Right forelimb (tissue), 1 donor: ENCODE measurements at regions not wholly inside any gene's neighbourhood (a gene's known extent, or its start where the extent isn't known, plus 50 kb on each side); places are given as distances from the start of the nearest gene placed in this dataset.
A peak's percentile ranks its signal among the peaks of the same experiment; 100 is the strongest.

Source experiments
- DNase-seq: peaks from one replicate; pipeline ENCODE4 v3.0.0-alpha.2; 2018

DNA sequence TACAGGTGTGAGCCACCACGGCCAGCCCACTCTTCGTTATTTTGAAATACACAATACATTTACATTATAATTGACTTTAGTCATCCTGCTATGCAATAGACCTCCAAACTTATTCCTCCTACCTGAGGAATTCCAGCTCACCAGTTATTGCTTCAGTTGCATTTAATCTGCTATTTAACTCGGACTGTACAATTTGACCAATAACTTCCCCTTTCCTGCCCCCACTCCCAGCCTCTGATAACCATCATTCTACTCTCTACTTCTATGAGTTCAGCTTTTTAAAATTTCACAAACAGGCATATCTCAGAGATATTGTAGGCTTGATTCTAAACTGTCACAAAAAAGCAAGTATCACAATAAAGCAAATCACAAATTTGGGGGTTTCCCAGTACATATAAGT is 157.0 kb downstream of the COPRS start:
- DNase-seq: no peak

DNA sequence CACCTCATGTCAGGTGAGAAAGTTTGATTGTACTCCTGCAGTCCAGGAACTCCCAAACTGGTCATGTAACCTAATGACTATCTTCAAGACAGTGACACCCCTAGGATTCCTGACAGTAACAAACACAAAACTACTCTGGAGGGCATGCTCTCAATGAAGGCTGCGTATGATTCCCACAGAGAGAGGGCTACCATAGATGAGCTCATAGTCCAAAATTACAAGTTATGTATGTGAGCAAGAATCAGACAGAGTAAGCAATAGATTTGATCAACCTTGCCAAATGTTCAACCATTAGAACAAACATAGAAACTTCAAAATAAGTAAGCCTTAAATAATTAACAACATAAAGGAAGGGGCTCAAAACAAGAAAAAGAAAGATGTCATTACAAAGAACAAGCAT is 158.1 kb downstream of the COPRS start:
- DNase-seq: no peak

DNA sequence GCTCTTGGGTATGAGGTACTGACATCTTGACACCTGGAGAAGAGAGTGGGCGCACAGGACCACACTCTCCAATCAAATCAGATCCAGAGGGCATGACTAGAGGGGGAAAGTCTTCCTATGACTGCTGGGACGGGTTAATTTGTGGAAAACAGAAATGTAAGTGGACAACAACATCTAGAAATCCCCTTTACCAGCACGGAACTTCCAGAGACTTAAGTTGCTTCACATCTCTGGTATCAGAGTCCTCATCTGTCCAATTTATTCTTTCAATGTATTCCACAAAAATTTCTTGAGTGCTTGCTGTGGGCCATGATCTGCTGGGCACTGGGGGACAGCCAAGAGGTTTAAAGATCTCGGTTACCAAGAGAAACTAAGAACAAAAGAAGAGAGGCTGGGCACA is 159.2 kb downstream of the COPRS start:
- no peak for DNase-seq

DNA sequence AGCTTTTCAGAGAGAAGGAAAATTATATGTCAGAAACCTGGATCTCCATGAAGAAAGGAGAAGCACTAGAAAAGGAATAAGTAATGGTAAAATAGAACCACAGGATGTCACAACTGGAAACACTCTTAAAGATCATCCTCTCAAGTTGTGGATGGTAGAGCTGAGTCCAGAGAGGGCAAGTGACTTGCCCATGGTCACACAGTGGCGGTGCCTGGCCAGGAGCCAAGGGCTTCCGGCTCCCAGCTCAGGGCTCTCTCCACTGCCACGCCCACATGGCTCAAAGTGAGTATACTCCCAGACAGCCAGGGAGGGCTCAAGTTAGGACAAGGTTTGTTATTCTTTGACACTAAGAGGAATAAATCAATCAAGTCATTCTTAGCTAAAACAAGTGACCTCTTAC is 159.8 kb downstream of the COPRS start:
- no peak for DNase-seq

DNA sequence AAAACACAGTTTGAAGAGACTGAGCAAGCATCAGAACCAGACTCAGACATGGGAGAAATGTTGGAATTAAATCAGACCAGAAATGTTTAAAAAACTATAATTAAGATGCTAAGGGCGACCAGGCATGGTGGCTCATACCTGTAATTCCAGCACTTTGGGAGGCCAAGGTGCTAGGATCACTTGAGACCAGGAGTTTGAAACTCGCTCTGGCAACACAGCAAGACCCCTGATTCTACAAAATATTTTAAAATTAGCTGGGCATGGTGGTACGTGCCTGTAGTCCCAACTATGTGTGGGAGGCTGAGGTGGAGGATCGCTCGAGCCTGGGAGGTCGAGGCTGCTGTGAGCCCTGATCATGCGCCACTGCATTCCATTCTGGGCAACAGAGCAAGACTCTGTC is 160.3 kb downstream of the COPRS start:
- no peak for DNase-seq

DNA sequence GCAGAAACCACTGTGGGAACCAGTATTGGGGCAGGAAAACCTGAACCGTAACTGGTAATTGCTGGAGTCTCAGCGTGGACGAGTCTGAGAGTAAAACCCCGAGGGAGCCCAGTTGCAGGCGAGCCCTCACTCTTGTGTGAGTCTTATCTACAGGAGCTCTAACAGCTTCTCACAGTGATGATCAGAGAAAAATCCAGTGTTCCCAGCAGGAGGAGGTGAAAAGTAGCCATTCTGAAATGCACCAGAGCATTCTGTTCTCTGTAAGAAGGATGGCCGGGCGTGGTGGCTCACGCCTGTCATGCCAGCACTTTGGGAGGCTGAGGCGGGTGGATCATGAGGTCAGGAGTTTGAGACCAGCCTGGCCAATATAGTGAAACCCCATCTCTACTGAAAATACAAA is 161.2 kb downstream of the COPRS start:
- DNase-seq: no peak

DNA sequence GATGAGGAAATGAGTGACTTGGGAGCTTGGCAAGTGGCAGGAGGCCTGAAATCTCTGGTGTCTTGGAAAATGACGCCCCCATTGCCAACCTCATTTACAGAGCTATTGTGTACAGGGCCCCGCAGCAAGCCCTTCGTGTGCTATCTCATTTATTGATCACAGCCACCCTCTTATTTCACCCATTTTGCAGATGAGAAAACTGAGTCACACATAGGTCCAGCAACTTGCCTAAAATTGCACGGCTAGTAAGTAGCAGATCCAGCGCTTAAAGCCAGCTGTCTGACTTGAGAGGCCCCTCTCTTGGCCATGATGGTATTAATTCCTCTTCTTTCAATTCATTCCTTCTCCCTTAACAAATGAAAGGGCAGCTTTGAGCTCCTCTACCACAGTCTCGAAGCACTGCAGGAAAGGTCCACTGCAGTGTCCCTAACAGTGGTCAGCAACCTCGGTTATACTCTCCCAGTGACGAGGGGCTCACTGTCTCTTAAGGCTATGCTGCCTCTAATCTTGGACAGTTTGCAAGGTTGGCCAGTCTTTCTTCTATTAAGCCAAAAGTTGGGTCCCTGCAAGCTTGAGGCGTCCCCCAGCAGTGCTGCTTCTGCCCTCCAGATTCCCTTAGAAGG is 162.2 kb downstream of the COPRS start:
- DNase-seq: peak; percentile 54

DNA sequence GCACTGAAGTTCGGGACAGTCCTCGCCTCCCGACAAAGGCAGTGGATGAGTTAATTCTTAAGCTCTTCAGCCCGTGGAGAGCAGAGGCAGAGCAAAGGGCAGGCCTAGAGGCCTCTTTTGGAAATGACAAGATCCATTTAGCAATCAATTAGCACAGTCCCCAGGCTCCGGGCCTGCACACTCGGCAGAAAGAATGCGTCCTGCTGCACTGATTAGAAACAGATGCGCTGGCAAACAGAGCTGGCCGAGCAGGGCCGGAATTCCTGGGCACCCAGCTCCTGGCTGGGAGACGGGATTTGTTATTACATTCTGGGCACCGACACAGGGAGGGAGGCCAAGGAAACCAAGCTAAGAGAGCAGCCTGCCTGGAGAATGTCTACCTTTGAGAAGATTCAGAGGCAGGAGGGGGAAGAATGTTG is 162.9 kb downstream of the COPRS start:
- DNase-seq: peak; percentile 90

DNA sequence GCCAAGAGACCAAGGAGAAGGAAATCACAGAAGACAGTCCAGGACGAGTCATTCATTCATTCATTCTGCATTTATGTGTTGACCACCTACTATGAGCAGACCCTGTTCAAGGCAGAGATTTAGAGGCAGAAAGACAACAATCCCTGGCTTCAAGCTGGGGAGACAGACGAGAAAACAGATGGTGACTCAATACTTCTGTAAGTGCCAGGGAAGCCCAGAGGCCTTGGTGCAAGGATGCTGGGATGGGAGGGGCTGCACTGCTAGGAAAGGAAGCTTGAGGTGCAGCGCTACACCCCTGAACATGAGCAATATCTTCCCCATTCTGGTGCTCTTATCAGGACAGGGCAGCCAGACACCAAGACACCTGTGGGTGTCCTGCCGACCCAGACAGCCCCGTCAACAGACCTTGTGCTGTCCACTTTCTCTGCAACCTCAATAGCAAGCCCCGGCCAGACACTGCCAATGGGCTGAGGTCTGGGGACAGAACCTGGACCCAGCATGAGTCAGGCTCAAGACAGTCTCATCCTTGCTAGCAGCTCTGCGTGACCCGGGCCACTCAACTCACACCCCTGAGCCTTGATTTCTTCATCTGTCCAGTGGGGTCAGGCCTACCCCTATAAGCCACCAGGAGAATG is 163.5 kb downstream of the COPRS start:
- no peak for DNase-seq

DNA sequence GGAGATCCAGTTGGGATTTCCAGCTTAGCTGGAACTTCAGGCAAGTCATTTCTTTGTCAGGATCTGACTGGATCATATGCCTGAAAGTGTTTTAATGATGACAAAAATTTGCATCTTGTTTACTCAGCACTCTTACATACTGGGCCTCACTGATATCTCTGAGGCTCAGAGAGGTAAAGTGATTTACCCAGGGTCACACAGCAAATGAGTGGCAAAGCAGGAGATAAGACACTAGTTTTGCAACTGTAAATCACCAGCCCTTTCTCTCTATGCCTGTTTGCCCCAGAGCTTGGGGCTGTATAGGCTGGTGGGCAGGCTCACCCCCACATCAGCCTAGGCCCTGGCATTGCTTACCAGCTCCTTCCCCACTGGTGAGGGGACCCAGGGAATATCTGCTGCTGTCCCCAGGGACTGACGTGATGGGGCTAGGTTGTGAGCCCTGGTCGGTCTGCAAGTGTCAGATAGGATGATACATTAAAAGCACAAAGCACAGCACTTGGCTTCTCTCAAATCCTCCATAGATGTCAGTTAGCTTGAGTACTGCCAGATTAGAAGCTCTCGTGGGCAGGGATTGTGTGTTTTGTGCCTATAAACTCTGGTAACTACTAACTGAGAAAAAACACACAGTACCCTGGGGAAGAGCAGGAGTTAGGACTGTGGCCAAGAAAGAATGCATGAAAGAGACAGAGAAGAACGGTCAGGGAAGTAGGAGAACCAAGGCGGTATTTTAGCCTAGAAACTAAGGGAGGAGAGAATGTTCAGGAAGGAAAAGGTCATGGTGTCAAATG is 165.4 kb downstream of the COPRS start:
- no peak for DNase-seq

DNA sequence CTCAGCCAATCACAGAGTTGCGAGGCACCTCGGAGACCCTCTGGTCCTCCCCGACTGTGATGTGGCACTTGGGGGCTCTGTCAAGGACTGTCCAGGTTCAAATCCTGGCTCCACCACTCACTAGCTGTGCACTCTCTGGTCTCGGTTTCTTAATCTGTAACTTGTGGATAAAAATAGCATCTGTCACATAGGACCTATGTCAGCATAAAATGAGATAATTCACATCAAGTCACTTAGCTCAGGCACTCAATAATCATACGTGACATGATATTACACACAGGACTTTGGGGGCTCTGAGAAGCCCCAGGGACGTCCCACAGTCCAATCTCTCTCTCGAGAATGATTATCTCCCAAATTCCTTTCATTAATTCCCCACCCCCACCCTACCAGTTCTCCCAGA is 166.4 kb downstream of the COPRS start:
- no peak for DNase-seq

DNA sequence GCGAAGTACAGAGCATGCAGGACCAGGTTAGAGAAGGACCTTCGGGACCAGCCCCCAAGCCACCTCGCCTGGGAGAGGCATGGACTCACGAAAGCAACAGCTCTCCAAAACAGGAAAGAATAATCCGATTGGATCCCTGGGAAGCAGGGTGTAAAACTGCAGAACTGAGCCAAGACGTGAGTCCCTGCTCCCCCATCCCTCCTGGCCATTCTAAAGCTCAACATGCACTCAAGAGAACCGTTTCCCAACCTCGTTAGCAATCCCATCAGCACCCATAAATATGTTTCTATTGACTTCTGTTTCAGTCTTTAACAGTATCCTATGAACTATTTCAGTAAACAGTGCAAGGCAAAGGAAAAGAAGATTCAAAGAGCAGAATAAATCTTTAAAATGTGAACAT is 167.0 kb downstream of the COPRS start:
- DNase-seq: no peak

DNA sequence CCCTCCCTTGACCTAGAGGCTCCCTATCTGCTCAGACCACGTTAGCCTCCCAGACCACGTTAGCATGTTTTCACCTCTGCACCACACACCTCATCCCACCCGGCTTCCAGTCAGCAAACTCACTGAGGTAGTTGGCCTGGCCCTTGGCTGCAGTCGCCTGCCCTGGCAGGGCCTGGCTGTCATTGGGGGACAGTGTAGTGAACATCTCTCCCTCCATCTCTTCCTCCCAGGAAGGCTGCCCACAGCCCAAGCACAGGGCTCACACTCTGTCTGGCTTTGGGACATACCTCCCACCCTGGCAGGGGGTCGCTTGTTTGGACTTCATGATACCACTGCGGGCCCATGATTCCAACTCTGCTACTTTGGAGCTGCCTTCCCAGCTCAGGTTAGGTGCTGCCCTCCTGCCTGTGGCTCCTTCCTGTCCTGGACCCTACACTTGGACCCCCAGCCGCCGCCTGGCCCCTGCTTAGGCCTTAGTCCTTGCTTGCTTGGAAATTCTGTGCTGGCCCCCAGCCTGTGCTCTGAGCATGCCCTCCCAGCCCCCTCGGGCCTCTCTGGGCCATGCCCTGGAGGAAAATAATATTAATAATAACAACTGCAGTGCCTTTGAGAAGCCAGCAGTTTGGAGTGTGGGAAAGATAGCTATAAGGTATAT is 167.7 kb downstream of the COPRS start:
- DNase-seq: no peak

DNA sequence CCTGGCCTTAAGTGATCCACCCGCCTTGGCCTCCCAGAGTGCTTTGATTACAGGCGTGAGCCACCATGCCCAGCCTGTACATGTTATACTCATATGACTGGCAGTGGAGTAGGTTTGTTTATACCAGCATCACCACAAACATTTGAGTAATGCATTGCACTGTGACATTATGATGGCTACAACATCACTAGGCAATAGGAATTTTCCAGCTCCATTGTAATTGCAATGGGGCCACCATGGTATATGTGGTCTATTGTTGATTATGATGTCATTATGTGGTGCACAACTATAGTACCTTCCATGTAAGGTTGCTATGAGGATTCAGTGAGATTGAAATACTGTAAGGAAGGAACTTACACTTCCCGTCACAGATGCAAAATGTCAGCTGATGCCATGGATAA is 168.9 kb downstream of the COPRS start:
- DNase-seq: no peak

DNA sequence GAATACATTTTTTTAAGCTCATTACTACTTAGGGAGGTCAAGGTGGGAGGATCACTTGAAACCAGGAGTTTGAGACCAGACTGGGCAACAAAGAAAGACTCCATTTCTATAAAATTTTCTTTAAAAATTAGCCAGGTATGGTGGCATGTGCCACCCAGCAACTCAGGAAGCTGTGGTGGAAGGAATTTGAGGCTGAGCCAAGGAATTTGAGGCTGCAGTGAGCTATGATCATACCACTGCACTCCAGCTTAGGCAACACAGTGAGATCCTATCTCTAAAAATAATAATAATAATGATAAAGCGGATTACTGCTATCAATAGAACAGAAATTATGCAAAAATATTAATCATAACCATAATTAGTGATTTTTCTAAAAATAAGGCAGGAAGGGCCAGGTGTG is 170.3 kb downstream of the COPRS start:
- DNase-seq: no peak

DNA sequence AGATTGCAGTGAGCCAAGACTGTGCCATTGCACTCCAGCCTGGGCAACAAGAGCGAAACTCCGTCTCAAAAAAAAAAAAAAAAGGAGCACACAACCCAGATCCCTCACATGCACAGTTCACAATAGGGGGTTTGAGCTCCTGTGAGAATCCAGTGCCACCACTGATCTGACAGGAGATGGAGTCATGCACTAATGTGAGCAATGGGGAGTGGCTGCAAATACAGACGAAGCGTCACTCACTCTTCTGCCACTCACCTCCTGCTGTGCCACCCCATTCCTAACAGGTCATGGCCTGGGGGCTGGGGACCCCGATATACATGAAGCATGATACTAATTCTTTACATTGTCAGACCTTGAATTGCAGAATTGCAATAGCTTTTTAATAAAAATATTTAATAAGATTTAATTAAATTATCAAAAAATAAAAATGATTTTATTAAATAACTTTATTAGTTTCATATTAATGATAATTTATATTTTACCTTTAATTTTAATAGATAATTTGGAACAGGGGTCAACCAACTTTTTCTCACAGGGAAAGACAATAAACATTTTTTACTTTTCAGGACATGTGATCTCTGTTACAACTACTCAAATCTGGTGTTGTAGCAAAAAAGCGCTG is 171.4 kb downstream of the COPRS start:
- DNase-seq: no peak

DNA sequence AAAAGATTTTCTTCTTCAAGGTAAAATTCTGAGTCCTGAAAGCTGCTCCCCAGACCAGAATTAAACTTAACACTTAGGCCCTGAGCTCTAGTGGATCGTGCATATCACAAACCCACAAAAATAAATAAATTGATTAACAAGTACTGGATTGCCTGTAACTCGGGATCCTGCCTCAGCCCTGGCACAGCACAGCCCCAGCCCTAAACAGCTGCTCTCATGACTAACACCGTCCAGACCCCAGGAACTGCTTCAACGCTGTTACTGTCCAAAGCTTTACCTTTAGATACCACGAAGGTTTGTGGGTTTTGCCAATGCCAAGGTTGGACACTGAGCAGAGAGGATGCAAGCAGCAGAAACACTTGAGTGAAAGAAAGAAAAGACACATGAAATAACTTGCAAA is 172.5 kb downstream of the COPRS start:
- no peak for DNase-seq

DNA sequence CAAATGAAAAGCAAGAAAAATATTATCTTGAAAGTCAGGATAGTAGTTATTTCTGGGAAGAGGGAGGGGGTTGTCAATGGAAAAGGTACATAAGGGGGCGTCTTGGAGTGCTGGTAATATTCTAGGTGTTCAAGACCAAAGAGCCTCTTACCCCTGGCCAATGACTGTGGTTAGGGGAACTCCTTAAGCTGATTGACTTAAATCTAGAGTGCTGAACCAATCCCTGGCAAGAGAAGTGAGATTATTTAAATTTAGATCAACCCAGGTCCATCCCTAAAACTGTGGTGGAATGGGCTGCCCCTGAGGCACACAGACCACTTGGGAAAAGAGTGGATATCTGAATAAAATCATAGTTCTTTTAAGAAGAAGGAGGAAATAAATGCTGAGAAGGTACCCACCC is 174.1 kb downstream of the COPRS start:
- no peak for DNase-seq

DNA sequence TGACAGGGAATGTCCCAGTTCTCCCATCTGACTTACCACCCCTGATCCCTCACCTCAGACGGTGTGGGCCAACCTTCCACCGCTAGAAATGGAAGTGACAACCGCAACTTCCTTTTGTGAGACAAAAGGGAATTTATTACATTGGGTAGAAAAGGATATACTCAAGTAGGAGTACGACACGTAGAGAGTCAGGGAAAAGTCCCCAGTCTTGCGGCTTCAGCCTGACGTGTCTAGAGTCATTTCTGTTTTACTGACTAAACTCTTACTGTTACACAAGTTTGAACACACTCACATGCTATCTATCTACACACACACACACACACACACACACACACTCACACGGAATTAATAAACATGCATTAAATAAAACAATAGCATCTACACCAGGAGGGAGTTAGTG is 178.9 kb downstream of the COPRS start:
- DNase-seq: no peak

DNA sequence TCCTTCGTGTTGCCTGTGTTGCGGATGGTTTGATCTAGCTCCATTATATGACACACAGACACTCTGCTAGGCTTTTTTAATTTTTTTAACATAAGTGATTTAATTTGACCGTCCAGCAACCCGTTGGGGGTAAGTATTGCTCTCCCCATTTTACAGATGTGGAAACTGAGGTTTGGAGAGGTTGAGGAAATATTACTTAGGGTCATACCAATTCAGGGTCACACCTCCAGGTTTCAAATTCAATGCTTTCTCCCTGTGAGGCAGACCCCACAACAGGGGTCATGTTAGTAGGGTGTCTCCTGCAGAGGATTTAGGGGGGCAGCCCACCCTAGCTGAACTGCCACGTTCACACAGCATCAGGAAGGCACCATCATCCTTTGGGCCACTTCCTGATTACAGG is 179.4 kb downstream of the COPRS start:
- DNase-seq: no peak

DNA sequence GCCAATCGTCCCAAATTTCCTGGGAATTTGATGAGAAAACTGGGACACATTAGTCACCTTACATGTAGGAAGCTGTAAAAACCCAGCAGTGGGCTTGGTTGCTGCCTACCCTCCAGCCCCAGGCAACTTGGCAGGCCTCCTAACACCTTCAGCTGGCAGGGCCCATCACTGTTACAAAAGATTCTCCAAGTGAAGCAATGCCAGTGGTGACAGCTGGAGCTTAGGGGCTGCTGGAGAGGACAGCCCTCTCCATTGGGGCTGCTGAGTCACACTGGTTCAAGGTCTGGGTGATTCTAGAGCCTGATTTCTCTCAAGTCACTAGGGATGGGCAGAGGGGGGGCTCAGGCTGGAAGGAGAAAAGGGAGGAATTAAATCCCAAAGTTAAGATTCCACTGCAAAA is 180.6 kb downstream of the COPRS start:
- peak; percentile 67 for DNase-seq

DNA sequence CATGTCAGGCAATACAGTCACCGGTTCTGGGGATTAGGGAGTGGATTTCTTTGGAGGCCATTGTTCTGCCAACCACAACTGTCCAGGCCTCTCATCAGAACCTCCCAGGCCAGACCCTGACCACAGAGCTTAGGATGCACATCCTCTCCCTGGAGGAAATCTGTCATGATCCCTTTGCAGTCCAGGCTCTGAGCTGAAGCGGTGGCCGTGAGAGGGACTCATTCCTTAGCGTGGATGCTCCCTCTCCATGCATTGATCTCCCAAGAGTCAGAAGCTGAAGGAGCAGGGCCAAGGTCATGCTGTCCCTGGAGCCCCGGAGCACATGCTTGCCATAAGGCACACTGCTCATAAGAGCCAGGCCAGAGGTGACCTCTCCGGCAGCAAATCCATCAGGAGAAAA is 181.4 kb downstream of the COPRS start:
- DNase-seq: no peak

DNA sequence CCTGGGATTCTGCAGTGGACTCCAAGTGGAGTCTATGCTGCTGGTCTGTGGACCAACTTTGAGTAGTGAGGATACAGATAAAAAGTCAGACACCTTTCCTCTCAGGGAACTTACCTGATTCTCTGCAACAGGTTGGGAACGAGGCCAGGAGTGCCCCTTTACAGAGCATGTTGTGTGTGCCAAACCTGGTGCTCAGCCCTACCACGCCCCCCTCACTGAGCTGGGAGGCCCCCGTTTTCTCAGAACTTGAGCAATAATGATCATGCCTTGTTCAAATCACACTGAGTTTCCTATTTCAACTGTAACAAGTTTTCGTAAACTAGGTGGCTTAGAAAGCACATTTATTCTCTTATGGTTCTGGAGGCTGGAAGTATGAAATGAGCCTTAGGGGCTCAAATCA is 182.0 kb downstream of the COPRS start:
- DNase-seq: no peak
